ENCODE measurements at regions not wholly inside any gene's neighbourhood (a gene's known extent, or its start where the extent isn't known, plus 50 kb on each side); places are given as distances from the start of the nearest gene placed in this dataset.
"Not testable (repeated sequence)": the region's sequence is repeated elsewhere in the genome, so short reads cannot be mapped to it uniquely, and the experiment has no call there.

DNA sequence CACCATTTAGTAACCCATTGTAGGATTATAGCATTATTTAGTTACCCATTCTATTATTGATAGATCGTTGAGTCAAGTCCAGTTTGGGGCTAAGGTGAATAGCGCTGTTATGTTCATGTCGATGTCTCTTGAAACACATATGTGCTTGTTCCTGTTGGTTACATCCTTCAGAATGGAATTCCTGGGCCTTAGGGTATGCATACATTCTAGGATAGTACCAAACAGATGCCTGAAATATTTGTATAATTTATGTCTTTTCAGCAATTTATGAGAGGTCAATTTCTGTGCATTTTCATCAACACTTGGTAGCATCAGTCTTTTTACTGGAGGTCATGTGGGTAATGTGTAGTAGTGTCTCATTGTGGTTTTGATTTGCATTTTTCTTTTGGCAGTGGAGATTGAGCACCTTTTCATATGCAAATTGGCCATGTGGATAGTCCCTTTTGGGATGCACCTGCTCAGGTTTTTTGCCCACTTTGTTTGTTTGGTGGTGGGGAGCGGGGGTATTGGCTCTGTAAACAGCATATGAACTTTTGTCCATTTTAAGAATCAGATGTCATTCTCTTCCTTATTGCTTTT lies 104.2 kb downstream of the CDRT15L2 start:
- DNase-seq, result not testable (repeated sequence)

DNA sequence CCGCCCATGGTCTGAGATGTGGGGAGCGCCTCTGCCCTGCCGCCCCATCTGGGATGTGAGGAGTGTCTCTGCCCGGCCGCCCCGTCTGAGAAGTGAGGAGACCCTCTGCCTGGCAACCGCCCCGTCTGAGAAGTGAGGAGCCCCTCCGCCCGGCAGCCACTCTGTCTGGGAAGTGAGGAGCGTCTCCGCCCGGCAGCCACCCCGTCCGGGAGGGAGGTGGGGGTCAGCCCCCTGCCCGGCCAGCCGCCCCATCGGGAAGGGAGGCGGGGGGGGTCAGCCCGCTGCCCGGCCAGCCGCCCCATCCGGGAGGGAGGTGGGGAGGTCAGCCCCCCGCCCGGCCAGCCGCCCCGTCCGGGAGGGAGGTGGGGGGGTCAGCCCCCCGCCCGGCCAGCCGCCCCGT lies 105.5 kb downstream of the CDRT15L2 start:
- not testable (repeated sequence) for DNase-seq

DNA sequence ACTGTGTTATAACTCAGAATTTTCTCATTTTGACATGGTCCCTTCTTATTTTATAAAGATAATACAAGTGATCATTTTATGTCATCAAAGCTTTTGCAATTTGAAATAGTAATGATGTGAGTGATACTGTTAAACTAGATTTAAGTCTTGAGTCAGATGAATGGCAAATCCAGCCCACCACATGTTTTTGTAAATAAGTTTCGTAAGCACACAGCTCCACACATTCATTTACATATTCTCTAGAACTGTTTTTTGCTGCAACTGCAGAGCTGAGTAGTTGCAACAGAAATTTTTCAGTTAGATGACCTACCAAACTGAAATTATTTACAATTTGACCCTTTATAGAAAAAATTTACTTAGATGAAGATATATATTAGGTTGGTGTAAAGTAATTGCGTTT lies 108.1 kb downstream of the CDRT15L2 start:
- not testable (repeated sequence) for DNase-seq

DNA sequence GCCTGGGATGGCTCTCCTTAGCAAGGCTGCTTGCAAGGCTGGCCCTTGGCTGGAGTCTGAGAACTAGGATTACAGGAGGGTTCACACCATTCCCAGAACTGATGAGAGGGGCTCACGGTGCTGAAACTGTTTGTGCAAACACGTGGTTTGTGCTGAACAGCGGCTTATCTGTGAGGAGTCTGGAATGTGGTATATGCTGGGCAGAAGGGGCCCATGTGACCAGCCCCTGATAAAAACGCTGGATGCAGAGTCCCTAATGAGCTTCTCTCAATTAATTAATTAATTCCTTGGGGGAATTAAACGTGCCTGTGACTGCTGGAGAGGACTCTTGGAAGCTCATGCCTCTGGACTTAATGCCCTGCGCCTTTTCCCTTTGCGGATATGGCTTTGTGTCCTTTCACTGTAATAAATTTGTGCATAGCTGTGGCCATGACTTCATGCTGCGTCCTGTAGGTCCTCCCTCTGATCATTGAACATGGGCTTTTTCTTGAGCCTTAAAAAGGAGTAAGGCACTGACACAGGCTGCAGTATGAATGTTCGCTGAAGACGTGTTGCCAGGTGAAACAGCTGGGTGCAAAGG lies 109.7 kb downstream of the CDRT15L2 start:
- not testable (repeated sequence) for DNase-seq

DNA sequence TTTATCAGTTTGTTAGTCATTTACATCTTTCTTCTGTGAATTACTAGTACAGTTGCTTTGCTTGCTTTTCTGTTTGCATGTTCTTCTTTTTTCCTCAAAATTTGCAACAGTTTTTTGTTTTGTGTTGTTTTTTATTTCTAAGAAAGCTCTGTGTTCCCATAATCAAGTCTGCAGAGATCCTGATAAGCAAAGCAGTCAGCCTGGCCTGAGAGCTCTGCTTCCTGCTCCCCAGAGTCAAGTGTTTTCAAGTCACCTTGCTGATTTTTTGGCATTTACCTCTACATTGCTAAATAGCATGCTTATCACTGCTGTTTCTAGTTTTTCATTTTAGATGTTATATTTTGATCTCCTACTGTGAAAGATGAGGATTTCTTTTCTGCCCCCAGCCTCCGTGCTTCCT lies 113.2 kb downstream of the CDRT15L2 start:
- DNase-seq, result not testable (repeated sequence)

DNA sequence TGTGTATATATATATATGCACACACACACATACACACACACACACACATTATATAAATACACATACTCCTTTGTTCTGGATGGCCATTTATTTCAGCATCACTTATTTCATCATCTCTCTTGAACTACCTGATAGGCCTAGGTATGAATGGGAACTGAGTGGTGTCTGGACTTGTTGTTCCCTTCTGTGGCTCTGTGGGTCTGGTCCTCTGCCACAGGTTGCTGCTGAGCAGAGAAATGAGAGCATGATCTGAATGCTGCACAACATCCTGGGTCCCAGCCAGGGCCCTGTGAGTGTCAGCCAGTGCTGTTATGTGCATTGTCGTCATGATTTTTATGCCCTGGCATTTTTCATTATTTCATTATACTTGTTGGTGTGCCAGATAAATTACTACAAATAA lies 116.3 kb downstream of the CDRT15L2 start:
- not testable (repeated sequence) for DNase-seq

DNA sequence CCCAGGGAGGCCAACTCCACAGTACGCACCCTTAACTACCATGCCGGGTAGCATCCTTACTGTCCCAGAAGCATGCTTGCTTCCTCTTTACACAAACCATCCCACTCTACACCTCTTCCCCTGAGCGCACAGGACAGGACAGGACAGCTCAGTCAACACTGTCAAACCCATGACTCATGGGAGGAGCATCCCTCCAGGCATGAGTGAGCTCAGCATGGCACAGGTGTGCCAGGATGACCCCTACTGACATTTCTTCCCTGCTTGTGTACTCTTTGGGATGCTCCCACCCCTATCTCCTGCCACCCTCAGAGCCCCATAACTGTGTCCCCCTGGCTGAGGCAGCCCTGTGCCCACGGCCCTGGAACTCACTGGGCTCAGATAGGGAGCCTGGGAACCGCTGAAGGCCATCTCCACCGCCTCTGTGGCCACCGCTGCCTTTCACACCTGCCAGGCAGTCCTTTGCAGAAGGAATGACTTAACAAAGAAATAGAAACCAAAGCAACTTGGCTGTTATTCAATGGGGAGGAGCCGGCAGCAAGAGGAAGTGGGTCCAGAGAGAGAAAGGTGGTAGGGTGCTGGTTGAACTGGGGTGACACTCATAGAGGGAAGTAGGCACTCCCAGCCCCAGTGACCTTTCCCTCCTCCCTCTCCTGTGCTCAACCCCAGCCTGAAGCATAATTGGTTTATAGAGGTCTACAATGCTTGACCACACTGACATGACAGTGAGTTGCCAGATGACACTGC lies 119.1 kb downstream of the CDRT15L2 start:
- not testable (repeated sequence) for DNase-seq

DNA sequence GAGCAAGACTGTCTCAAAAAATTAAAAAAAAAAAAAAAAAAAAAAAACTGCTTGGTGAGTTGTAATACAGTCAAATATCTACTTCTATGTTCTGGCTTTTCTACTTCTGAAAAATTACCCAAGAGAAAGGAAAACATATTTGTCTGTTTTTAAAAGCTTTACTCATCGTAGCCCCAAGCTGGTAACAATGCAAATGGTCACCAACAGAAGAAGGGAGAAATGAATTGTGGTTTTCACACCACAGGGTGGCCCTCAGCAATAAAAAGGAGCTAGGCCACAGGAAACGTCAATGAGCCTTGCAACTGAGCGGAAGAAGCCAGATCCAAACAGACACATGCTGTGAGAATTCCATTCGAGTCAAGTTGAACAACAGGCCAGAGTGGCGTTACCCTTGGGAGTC lies 121.0 kb downstream of the CDRT15L2 start:
- DNase-seq, result not testable (repeated sequence)

DNA sequence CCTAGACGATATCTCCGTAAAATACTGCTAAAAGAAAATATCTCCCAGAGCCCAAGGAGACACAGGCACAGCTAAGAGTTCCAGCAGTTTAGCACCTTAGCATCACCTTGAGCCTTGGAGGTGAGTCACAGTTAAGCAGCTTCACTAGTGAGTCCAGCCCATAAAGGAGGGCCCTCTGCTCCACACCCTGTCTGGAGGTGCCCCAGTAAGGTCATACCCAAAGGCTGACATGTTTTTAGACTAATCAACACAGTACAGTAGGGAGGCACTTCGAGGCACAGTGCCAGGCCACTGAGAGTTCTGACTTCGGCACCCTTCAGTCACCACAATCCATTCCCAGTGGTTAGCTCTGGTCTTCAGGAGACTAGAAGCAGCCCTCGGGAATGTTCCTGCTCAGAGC lies 121.8 kb downstream of the CDRT15L2 start:
- not testable (repeated sequence) for DNase-seq

DNA sequence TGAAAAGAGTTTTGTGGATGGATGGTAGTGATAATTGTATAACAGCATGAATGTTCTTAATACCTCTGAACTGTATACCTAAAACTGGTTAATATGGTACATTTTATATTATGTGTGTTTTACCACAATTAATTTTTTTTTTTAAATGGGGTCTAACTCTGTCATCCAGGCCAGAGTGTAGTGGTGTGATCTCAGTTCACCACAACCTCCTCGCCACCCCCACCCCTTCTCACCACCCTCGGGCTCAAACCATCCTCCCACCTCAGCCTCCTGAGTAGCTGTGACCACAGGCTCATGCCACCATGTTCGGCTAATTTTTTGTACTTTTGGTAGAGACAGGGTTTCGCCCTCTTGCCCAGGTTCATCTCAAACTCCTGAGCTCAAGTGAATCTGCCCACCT lies 123.2 kb downstream of the CDRT15L2 start:
- no peak for DNase-seq

DNA sequence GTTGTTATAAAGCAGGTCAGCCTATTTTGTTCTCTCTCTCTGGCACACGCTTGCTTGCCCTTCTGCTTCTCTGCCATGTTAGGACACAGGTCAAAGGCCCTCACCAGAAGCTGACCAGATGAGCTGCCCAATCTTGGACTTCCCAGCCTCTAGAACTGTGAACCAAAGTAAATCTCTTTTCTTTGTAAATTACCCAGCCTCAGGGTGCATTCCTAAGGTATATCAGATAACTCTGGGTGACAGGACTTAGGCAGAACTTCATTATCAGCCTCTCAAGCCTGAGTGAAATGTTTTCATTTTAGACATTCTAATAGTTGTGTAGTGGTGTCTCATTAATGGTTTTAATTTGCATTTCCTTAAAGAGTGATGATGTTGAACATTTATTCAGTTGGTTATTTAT lies 124.3 kb downstream of the CDRT15L2 start:
- no peak for DNase-seq

DNA sequence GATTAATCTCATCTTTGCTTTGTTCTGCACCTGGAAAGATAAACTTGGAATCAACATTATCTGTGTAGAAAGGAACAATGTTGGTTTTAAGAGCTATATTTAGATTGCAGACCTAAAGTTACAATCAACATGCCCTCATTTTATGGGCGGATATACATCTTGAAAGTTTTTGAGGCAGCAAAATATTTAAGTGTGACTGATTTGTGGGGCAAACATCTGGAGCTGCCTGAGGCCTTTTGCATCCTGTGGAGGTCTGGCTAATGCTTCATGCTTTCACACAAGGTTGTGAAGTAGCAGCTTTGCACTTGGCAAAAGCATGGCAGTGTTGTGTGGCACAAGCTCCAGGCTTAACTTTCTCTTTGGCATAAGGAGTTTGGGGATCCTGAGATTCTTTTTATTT lies 125.7 kb downstream of the CDRT15L2 start:
- DNase-seq, result not testable (repeated sequence)

DNA sequence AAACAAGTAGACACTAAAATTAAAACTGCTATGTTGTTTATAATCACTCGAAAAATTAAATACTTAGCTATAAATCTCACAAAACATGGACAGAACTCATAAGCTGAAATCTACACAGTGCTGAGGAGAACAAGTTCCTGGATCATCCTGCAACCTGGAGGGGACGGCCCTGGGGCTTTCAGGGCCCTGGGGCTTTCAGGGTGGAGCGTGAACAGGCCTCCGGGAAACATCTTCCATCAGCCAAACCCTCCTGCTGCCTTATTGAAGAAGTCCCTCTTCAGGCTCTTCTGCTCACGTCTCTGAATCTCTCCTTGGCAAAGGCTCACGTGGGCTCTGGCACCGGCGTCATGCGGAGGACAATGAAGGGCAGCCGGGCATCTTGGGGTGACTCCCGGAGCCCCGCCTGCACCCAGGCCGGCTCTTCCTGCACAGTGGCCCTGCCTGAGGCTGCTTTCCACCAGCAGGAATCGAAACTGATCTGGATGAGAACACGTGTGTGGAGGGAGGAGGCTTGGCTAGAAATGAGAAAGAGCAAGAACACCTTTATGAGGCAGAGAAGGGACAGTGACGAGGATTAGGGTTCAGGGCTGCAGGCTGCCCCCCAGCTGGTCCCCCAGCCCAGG lies 127.3 kb downstream of the CDRT15L2 start:
- no peak for DNase-seq

DNA sequence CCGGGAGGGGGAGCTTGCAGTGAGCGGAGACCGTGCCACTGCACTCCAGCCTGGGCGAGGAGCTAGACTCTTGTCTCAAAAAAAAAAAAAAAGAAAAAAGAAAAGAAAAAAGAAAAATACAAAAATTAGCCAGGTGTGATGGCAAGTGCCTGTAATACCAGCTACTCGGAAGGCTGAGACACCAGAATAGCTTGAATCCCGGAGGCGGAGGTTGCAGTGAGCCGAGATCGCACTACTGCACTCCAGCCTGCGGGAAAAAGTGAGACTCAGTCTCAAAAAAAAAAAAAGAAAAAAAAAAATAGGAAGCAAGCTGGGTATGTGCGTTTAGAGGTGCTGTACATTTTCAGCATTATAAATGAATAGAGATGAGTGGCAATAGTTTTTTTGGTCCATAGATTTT lies 129.3 kb downstream of the CDRT15L2 start:
- DNase-seq, result not testable (repeated sequence)

DNA sequence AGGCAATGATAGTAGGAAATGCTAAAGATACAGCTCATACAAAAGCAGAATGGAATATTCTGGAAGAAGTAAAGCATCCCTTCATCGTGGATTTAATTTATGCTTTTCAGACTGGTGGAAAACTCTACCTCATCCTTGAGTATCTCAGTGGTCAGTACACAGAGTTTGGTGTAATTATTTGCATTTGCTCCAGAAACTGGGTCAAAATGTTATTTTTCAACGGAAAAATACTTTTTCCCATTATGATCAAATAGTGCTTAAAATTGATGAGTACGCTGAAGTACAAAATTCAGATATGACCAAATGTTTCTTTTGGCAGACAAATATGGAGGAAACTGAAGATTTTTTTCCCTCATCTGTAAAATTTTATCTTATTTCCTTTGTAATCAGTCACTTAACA lies 137.0 kb downstream of the CDRT15L2 start:
- not testable (repeated sequence) for DNase-seq

DNA sequence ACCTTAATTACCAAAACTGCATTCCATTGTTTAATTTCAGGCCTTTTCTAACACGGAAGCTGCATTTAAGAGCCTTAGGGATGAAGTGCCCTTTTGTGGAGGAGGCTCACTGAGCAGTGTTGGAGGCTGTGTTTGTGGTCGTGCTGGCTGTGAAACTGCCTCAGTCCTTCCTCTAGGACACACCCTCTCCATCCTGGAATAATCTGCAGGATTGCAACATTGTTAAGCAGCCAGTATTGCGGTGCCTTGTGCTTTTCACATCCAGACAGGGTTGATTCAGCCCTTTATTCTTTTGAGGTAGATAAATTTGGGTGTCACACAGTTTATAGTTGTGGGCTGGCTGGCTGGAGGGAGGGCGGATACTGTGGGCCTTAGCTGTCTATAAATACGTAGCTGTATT lies 141.6 kb downstream of the CDRT15L2 start:
- DNase-seq, result no peak

DNA sequence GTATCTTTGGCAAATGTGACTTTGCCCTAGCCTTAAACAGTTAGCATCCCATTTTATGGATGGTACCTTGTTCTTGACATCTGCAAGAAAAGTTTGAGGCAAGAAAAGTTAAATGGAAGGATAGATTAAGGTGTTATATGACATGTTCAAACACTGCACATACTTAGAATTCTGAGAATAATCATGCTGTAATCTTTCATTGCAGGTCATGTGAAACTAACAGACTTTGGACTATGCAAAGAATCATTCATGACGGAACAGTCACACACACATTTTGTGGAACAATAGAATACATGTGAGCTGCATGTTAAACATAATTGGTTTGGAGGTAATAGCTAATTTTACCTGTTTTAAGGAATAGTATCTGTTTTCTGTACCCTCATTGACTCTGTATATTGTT lies 144.9 kb downstream of the CDRT15L2 start:
- DNase-seq, result not testable (repeated sequence)

DNA sequence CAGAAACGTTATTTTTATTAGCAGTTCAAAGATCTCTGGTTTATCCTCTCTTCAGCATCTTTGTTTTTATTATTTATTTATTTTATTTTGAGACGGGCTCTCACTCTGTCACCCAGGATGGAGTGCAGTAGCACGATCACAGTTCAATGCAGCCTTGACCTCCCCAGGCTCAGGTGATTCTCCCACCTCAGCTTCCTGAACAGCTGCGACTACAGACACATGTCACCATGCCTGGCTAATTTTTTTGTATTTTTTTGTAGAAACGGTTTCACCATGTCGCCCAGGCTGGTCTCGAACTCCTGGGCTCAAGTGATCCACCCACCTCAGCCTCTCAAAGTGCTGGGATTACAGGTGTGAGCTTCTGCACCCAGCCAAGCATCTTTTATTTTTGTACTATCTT lies 147.7 kb downstream of the CDRT15L2 start:
- DNase-seq, result not testable (repeated sequence)

DNA sequence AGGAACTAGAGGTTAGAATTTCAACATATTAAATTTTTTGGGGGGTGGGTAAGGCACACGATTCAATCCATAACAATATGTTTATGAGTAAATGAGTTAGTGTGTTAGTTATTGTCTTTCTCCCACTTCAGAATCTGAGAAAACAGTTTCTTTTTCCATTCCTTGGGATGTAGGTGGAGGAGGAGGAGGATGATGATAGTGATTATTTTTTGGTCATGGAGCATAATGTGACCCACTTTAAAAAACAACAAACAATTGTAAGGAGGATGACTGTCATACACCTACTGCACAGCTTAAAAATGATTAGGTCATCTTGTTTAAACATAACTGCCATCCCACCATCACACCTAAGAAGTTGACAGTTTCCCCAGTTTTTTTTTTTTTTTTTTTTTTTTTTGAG lies 148.7 kb downstream of the CDRT15L2 start:
- no peak for DNase-seq

DNA sequence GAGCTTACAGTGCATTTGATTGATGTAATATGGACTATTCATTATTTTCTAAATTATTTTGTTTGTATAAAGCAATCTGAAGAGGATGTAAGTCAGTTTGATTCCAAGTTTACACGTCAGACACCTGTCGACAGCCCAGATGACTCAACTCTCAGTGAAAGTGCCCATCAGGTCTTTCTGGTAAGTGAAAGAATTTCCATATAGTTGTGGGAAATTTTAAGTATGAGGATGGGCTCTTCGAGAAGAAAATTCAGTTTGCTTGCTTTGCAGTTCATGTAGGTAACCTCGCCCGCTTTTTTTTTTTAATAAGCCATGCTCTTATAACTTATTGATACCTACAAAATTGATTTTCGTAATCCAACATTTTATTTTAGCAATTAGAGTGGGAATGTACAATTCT lies 151.6 kb downstream of the CDRT15L2 start:
- DNase-seq, result not testable (repeated sequence)

DNA sequence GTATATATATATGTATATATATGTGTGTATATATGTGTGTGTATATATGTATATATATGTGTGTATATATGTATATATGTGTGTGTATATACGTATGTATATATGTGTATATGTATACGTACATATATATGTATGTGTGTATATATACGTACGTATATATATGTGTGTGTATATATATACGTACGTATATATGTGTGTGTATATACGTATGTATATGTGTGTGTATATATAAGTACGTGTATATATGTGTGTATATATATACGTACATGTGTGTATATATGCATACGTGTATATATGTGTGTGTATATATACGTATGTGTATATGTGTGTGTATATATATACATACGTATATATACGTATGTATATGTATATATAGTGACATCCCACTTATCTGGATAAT lies 154.4 kb downstream of the CDRT15L2 start:
- no peak for DNase-seq

DNA sequence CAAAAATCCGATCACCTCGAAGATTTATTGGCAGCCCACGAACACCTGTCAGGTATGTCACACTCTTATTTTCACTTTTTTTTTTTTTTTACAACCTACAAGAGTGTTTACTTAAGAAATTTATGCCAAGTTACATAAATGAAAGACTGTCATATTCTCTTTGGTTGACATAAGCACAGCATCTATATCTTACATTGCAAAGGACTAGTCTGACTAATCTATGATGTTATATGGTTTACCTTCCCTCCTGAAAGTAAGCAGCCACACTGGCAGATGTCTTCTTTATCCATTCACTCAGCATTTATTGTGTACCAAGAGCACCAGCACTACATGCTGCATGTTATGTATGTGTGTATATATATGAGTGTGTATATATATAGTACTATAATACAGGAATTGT lies 156.3 kb downstream of the CDRT15L2 start:
- no peak for DNase-seq

DNA sequence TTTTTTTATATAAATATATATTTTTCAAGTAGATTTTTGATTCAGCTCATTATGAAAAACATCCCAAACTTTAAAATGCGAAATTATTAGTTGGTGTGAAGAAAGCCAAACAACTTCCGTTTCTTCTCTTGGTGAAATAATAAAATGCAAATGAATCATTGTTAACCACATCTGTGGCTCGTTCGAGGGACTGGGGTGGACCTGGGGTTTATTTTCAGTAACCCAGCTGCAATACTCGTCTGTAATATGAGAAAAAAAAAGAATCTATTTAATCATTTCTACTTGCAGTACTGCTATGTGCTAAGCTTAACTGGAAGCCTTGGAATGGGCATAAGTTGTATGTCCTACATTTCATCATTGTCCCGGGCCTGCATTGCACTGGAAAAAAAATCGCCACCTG lies 158.1 kb downstream of the CDRT15L2 start:
- not testable (repeated sequence) for DNase-seq

DNA sequence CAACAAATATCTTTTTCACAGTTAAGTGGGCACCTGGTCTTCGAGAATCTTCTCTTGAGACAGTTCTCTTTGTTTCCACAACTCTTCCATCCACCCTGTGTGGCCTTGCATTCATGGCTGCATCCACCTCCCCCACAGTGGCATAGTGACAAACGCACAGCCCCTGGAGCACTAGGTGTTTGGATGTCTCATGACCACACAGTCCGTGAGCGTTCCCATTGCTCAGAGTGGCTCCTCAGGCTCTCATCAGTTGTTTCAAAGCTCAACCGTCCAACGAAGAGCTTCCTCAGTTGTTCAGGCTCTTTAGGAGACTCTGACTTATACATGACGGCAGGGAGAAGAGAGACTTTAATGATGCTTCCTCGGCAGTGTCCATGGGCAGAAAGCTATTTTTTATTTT lies 191.6 kb downstream of the CDRT15L2 start:
- DNase-seq, result no peak
